ENCODE measurements at regions not wholly inside any gene's neighbourhood (a gene's known extent, or its start where the extent isn't known, plus 50 kb on each side); places are given as distances from the start of the nearest gene placed in this dataset.

GRCh38 chr9:70478963-70479641, 64.6 kb upstream of the KLF9 start:
- no peak for TF ChIP-seq L3MBTL2 (conservative IDR thresholded peaks at IDR 0.05)
- TF ChIP-seq SP1 (IDR thresholded peaks at IDR 0.05) = no peak
- TF ChIP-seq HDGF (IDR thresholded peaks at IDR 0.05; ENCODE audit: borderline replicate concordance) = no peak
- no peak for TF ChIP-seq BHLHE40 (IDR thresholded peaks at IDR 0.05; ENCODE audit: borderline replicate concordance)
- no peak for TF ChIP-seq ARNT (IDR thresholded peaks at IDR 0.05)
- TF ChIP-seq PKNOX1 (IDR thresholded peaks at IDR 0.05) = no peak
- no peak for TF ChIP-seq TARDBP (IDR thresholded peaks at IDR 0.05)
- no peak for TF ChIP-seq FOXA1 (IDR thresholded peaks at IDR 0.05)
- TF ChIP-seq FOXM1 (IDR thresholded peaks at IDR 0.05; ENCODE audit: borderline replicate concordance) = no peak
- no peak for TF ChIP-seq ZNF384 (IDR thresholded peaks at IDR 0.05)
- no peak for TF ChIP-seq NFRKB (IDR thresholded peaks at IDR 0.05)
- TF ChIP-seq SUZ12 (IDR thresholded peaks at IDR 0.05) = no peak
- no peak for TF ChIP-seq CTBP1 (IDR thresholded peaks at IDR 0.05; ENCODE audit: borderline replicate concordance)
- POLR2A ChIA-PET = interaction anchor here (1.1 to 1.3 kb wide), 2 partner anchors 58 to 60 kb away, joined by 4 to 6 read pairs; no protein-coding TSS in a partner anchor
- no peak for DNase-seq (ENCODE audit: extremely low spot score)
- CTCF ChIA-PET = interaction anchor here (0.6 kb wide), 3 partner anchors 25 to 405 kb away, joined by 3 read pairs; no protein-coding TSS in a partner anchor

- no peak for TF ChIP-seq SP1 (IDR thresholded peaks at IDR 0.05)
- no peak for TF ChIP-seq ARNT (IDR thresholded peaks at IDR 0.05)
- TF ChIP-seq BHLHE40 (IDR thresholded peaks at IDR 0.05; ENCODE audit: borderline replicate concordance) = no peak
- no peak for TF ChIP-seq ELF4 (IDR thresholded peaks at IDR 0.05)
- TF ChIP-seq FOXK2 (IDR thresholded peaks at IDR 0.05) = no peak
- TF ChIP-seq TARDBP (IDR thresholded peaks at IDR 0.05) = no peak
- TF ChIP-seq FOXA1 (IDR thresholded peaks at IDR 0.05) = no peak
- no peak for TF ChIP-seq LEF1 (IDR thresholded peaks at IDR 0.05; ENCODE audit: borderline replicate concordance)
- DNase-seq (ENCODE audit: extremely low spot score) = no peak
- POLR2A ChIA-PET = no interaction called here
- CTCF ChIA-PET = interaction anchor here (0.6 kb wide), 1 partner anchor 28 kb away, joined by 3 read pairs; no protein-coding TSS in a partner anchor
Observed at GRCh38 chr9:70477907-70478480, 63.5 kb upstream of the KLF9 start.

GRCh38 chr9:70477146-70477745, 62.8 kb upstream of the KLF9 start:
- ChIA-PET POLR2A (no interaction called here), CTCF (no interaction called here)
- no peak for TF ChIP-seq FOXA1 (IDR thresholded peaks at IDR 0.05)
- no peak for TF ChIP-seq TARDBP (IDR thresholded peaks at IDR 0.05)
- no peak for TF ChIP-seq L3MBTL2 (conservative IDR thresholded peaks at IDR 0.05)
- DNase-seq (ENCODE audit: extremely low spot score) = no peak

- POLR2A ChIA-PET = interaction anchor here (1.2 kb wide), 1 partner anchor 9 kb away, joined by 3 read pairs; no protein-coding TSS in a partner anchor
- CTCF ChIA-PET = no interaction called here
- no peak for DNase-seq (ENCODE audit: extremely low spot score)
- TF ChIP-seq PKNOX1 (IDR thresholded peaks at IDR 0.05) (peak; percentile 95), HDGF (IDR thresholded peaks at IDR 0.05; ENCODE audit: borderline replicate concordance) (no peak), SUZ12 (IDR thresholded peaks at IDR 0.05) (no peak), ELF4 (IDR thresholded peaks at IDR 0.05) (no peak), L3MBTL2 (conservative IDR thresholded peaks at IDR 0.05) (no peak)
Observed at GRCh38 chr9:70475211-70475610, 60.8 kb upstream of the KLF9 start.

- DNase-seq (ENCODE audit: extremely low spot score) = no peak
- CTCF ChIA-PET = no interaction called here
Observed at GRCh38 chr9:70474413-70474812, 60.0 kb upstream of the KLF9 start.

GRCh38 chr9:70472268-70473249, 58.1 kb upstream of the KLF9 start:
- ChIA-PET CTCF (no interaction called here), POLR2A (interaction anchor here (1.2 to 1.8 kb wide), 2 partner anchors 51 to 54 kb away, joined by 5 read pairs; no protein-coding TSS in a partner anchor)
- DNase-seq (ENCODE audit: extremely low spot score) = no peak
- no peak for TF ChIP-seq BHLHE40 (IDR thresholded peaks at IDR 0.05; ENCODE audit: borderline replicate concordance)
- no peak for TF ChIP-seq ZNF384 (IDR thresholded peaks at IDR 0.05)
- no peak for TF ChIP-seq TARDBP (IDR thresholded peaks at IDR 0.05)
- TF ChIP-seq LEF1 (IDR thresholded peaks at IDR 0.05; ENCODE audit: borderline replicate concordance) = no peak
- no peak for TF ChIP-seq FOXM1 (IDR thresholded peaks at IDR 0.05; ENCODE audit: borderline replicate concordance)
- TF ChIP-seq SP1 (IDR thresholded peaks at IDR 0.05) = no peak
- no peak for TF ChIP-seq ARNT (IDR thresholded peaks at IDR 0.05)
- TF ChIP-seq L3MBTL2 (conservative IDR thresholded peaks at IDR 0.05) = no peak
- TF ChIP-seq NFRKB (IDR thresholded peaks at IDR 0.05) = no peak
- no peak for TF ChIP-seq CTBP1 (IDR thresholded peaks at IDR 0.05; ENCODE audit: borderline replicate concordance)
- no peak for TF ChIP-seq HDGF (IDR thresholded peaks at IDR 0.05; ENCODE audit: borderline replicate concordance)
- no peak for TF ChIP-seq SUZ12 (IDR thresholded peaks at IDR 0.05)
- TF ChIP-seq PKNOX1 (IDR thresholded peaks at IDR 0.05) = no peak
- no peak for TF ChIP-seq FOXA1 (IDR thresholded peaks at IDR 0.05)
- TF ChIP-seq ELF4 (IDR thresholded peaks at IDR 0.05) = no peak
- no peak for TF ChIP-seq FOXK2 (IDR thresholded peaks at IDR 0.05)

More at GRCh38 chr9:70474413-70474812, 60.0 kb upstream of the KLF9 start:
- TF ChIP-seq SUZ12 (IDR thresholded peaks at IDR 0.05) (no peak), TARDBP (IDR thresholded peaks at IDR 0.05) (no peak)
- POLR2A ChIA-PET = interaction anchor here (1.2 kb wide), 2 partner anchors 10 to 53 kb away, joined by 3 to 5 read pairs; no protein-coding TSS in a partner anchor

Data from HEK293T (cell line).